VCaP (cell line): ENCODE measurements at regions not wholly inside any gene's neighbourhood (a gene's known extent, or its start where the extent isn't known, plus 50 kb on each side); places are given as distances from the start of the nearest gene placed in this dataset.

Source experiments
- H3K27ac ChIP-seq: fragments of 450-650 bp; 2 replicates; pipeline ENCODE4 v1.5.1; 2017
- CTCF ChIP-seq: fragments of 450-650 bp; conservative IDR thresholded peaks from 2 replicates; pipeline ENCODE4 v1.5.1; 2017; ENCODE audit warnings: mild to moderate bottlenecking, moderate library complexity

DNA sequence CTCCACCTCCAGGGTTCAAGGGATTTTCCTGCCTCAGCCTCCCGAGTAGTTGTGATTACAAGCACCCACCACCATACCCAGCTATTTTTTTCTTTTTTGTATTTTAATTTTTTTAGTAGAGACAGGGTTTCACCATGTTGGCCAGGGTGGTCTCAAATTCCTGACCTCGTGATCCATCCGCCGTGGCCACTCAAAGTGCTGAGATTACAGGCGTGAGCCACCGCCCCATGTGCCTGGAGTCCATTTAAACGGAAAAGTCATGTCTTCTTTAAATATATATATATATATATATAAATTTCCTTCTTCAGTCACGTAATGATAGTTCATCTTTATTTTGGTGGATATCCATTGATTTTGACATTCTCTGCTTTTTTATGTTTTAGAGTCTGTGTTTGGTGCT lies 264.0 kb upstream of the PITX2 start:
- no peak overlapping the region for H3K27ac ChIP-seq
- no peak for TF ChIP-seq CTCF

DNA sequence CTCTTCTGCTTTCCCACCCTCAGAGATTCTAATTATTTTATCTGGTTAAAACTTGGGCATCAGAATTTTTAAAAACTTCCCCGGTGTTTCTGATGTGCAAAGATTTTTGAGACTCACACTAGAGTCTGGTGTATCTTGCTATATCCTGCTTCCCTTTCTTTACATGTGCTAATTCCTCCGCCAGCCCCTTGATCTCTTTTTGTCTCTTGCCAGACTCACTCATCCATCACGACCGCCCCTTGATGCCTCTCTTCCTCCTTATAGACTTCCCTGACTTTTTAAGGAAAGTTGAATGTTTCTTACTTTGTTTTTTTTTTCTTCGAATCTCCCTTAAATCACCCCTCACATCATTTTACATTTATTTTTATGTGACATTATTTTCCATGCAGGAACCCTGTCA lies 274.9 kb upstream of the PITX2 start:
- no peak overlapping the region for H3K27ac ChIP-seq
- no peak for TF ChIP-seq CTCF

DNA sequence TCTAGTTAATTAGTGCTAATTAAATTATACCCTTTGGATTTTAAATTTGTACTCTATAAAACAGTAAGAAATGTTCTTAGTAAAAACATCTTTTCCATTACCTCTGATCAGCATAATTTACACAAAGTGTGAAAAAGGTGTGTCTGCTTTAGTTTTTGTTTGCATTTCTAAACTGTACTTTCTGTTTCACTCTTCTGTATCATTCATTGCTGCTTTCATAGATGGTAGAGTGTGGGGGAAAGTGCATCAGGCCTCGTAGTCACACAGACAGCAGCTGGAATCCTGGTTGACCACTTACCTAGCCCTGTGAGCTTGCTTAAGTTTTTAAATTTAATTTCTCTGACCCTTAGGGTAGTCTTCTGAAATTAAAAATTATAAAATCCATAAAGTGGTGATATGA lies 275.4 kb upstream of the PITX2 start:
- H3K27ac ChIP-seq: no peak overlapping the region

GRCh38 chr4:110900213-110900769 lies 277.4 kb upstream of the PITX2 start:
- H3K27ac ChIP-seq: no peak overlapping the region
- TF ChIP-seq CTCF: no peak

More for the DNA sequence above, 275.4 kb upstream of the PITX2 start:
- no peak for TF ChIP-seq CTCF

DNA sequence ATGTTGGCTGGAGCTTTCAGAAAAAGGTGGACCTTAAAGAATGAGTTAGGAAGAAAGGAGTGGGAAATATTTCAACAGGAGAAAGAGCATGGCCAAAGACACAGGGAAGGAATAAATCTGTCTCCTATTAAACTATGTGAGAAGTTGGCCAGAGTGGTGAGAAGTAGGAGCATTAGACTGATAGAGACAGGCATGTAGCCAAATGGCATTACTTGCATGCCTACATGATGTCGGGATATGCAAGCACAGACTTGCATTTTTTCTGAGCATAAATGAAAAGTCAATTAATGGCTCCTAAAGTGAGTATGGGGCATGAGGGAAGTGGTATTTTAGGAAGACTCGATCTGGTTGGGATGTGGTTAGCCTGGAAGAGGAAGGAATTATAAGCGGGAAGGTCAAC lies 279.6 kb upstream of the PITX2 start:
- no peak for TF ChIP-seq CTCF

DNA sequence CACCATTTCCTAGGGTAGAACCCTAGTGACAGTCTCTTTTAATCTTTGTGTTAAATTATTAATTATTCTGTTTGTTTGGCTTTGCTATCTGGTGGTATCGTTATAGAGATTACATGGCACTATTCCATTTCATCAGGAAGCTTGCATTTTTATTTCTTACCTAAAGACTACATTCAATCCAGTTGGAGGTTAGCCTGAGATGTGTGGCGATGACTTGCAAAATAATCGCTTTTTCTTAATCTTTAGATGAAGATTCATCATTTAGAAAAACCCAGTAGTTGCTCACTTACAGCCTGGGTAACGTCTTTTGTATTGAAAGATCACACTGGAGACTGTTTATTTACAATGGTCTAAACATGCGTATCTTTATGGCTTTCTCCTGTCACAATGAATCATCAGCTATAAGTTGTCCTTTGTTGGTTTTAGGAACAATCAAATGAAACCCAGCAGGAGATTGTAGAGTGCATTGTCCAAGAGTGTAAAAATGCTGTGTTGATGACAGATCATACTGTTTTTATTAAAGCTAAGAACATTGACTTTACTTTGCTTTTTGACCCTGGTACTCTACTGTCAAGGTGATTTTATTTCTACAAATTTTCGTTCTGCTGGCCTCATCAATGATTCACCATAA lies 281.7 kb upstream of the PITX2 start:
- no peak overlapping the region for H3K27ac ChIP-seq
- TF ChIP-seq CTCF: no peak

More for the DNA sequence above, 279.6 kb upstream of the PITX2 start:
- no peak overlapping the region for H3K27ac ChIP-seq

- no peak overlapping the region for H3K27ac ChIP-seq
- no peak for TF ChIP-seq CTCF
These were observed 282.5 kb upstream of the PITX2 start for GRCh38 chr4:110905367-110905766.
